ENCODE measurements at regions not wholly inside any gene's neighbourhood (a gene's known extent, or its start where the extent isn't known, plus 50 kb on each side); places are given as distances from the start of the nearest gene placed in this dataset.

- TF ChIP-seq CTCF (IDR thresholded peaks at IDR 0.05; ENCODE audit: poor library complexity), result peak; percentile 86
- no peak for TF ChIP-seq EZH2 (IDR thresholded peaks at IDR 0.05; ENCODE audit: borderline replicate concordance)
These were observed 204.0 kb upstream of the NANOGP8 start for GRCh38 chr15:35289024-35289617.
